Hepatocyte (in vitro differentiated cells): ENCODE measurements at regions not wholly inside any gene's neighbourhood (a gene's known extent, or its start where the extent isn't known, plus 50 kb on each side); places are given as distances from the start of the nearest gene placed in this dataset.

Source experiments
- CTCF ChIP-seq: fragments of 200-600 bp; sonication (generic); IDR thresholded peaks from 2 replicates; pipeline ENCODE4 v1.5.1; 2016; ENCODE audit warnings: antibody characterized with exemption, mild to moderate bottlenecking; ENCODE audit not compliant: poor library complexity
- EZH2 ChIP-seq: fragments of 200-600 bp; sonication (generic); IDR thresholded peaks from 2 replicates; pipeline ENCODE4 v1.6.1; 2016; ENCODE audit warnings: antibody characterized with exemption, mild to moderate bottlenecking, borderline replicate concordance
- EZH2phosphoT487 ChIP-seq: fragments of 200-600 bp; sonication (generic); IDR thresholded peaks from one replicate; pipeline ENCODE4 v1.6.1; 2018; ENCODE audit warnings: antibody characterized with exemption, mild to moderate bottlenecking, low read depth, moderate library complexity; ENCODE audit not compliant: unreplicated experiment, severe bottlenecking

GRCh38 chr14:30156571-30156970 is 228.9 kb upstream of the PRKD1 start:
- TF ChIP-seq CTCF (no peak), EZH2 (no peak), EZH2phosphoT487 (no peak)
